ENCODE measurements at regions not wholly inside any gene's neighbourhood (a gene's known extent, or its start where the extent isn't known, plus 50 kb on each side); places are given as distances from the start of the nearest gene placed in this dataset.

DNA sequence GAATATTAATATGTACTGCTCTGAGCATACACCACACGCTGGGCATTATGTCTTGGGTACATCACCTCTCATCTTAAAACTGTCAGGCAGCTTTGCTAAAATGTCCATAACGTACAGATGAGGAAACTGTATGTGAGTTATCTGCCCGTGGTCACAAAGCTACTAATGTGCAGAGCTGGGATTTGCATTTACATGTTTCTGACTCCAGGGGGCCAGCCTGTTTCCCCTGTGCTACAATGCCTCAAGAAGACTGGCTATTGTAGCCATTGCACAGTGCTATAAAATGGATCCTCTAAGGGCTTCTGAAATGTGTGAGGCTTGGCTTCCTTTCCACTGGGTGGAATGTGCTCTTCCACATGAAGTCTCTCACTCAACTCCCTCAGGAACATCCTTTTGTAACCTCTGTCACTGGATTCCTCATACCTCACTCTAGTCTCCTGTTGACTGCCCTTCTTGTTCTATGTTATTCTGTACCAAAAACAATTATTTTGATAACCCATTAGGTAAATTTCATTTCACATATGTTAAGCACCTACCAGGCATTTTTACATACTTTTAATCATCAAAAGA, 95.6 kb upstream of the HTR2A start:
- H3K27ac ChIP-seq (ENCODE audit: insufficient read depth, low read depth, low read length), result no peak overlapping the region
- no TSS peak for BruUV-seq (replicated peaks)
- CTCF ChIA-PET, result no interaction called here
- dilution Hi-C loops (cut with MboI; ENCODE audit: extremely low pct_ligation_motif_present, low sequenced_read_pairs) (no loop called here), intact Hi-C loops (cut with micrococcal nuclease) (no loop called here)
- H3K4me3 ChIP-seq (replicated peaks in 1 of 3; ENCODE audit: insufficient read depth in 1 of 3, low read depth in 1 of 3, low read length in 3 of 3), result no peak overlapping the region
- POLR2A ChIA-PET, result no interaction called here
- H3K9me3 ChIP-seq (replicated peaks; ENCODE audit: control insufficient read depth, insufficient read depth, low read length), result peaks cover 6% of the 10 kb centered on the region
- H4K20me1 ChIP-seq (replicated peaks; ENCODE audit: control insufficient read depth, extremely low read depth, insufficient read depth, low read length), result no peaks in the 10 kb centered on the region
- TF ChIP-seq JUN (IDR thresholded peaks at IDR 0.05; ENCODE audit: borderline replicate concordance, insufficient read depth, insufficient read length, low read depth) (no peak), POLR2AphosphoS5 (IDR thresholded peaks at IDR 0.05; ENCODE audit: insufficient read depth, low read depth, low read length) (no peak), POLR2A (IDR thresholded peaks at IDR 0.05; ENCODE audit: low read depth, low read length) (no peak), GATA2 (IDR thresholded peaks at IDR 0.05; ENCODE audit: insufficient read depth, insufficient read length, low read depth, low read length) (no peak), FOS (IDR thresholded peaks at IDR 0.05; ENCODE audit: borderline replicate concordance, insufficient read depth, low read length) (no peak), EZH2 (IDR thresholded peaks at IDR 0.05; ENCODE audit: borderline replicate concordance, low read depth, low read length, severe bottlenecking) (no peak), MYC (IDR thresholded peaks at IDR 0.05; ENCODE audit: low read depth, low read length) (no peak)
- TF ChIP-seq, protein P1, sequence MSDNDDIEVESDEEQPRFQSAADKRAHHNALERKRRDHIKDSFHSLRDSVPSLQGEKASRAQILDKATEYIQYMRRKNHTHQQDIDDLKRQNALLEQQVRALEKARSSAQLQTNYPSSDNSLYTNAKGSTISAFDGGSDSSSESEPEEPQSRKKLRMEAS (IDR thresholded peaks at IDR 0.05; ENCODE audit: insufficient read depth, insufficient read length), result no peak
- TF ChIP-seq, protein P2, sequence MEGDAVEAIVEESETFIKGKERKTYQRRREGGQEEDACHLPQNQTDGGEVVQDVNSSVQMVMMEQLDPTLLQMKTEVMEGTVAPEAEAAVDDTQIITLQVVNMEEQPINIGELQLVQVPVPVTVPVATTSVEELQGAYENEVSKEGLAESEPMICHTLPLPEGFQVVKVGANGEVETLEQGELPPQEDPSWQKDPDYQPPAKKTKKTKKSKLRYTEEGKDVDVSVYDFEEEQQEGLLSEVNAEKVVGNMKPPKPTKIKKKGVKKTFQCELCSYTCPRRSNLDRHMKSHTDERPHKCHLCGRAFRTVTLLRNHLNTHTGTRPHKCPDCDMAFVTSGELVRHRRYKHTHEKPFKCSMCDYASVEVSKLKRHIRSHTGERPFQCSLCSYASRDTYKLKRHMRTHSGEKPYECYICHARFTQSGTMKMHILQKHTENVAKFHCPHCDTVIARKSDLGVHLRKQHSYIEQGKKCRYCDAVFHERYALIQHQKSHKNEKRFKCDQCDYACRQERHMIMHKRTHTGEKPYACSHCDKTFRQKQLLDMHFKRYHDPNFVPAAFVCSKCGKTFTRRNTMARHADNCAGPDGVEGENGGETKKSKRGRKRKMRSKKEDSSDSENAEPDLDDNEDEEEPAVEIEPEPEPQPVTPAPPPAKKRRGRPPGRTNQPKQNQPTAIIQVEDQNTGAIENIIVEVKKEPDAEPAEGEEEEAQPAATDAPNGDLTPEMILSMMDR (IDR thresholded peaks at IDR 0.05; ENCODE audit: extremely low read depth in 1 of 2, insufficient read depth in 1 of 2, low read depth in 1 of 2, low read length in 2 of 2), result no peak
- no peaks in the 10 kb centered on the region for H3K9me1 ChIP-seq (replicated peaks; ENCODE audit: control insufficient read depth, extremely low read depth, insufficient read depth, low read length)
- no peak overlapping the region for H3K4me2 ChIP-seq (ENCODE audit: insufficient read depth, low read length)
- H2AFZ ChIP-seq (ENCODE audit: low read depth, low read length), result no peak overlapping the region
- no peaks in the 10 kb centered on the region for H3K27me3 ChIP-seq (ENCODE audit: control insufficient read depth in 2 of 2, insufficient read depth in 2 of 2, low read length in 2 of 2)
- no peak overlapping the region for H3K9ac ChIP-seq (replicated peaks; ENCODE audit: extremely low read depth, insufficient read depth, low read length)
- no peak for DNase-seq (ENCODE audit: low read depth, low spot score)
- no peaks in the 10 kb centered on the region for H3K4me1 ChIP-seq (ENCODE audit: control insufficient read depth, extremely low read depth, insufficient read depth, low read length)
- no peaks in the 10 kb centered on the region for H3K36me3 ChIP-seq (ENCODE audit: control insufficient read depth in 2 of 2, extremely low read depth in 1 of 2, insufficient read depth in 2 of 2, low read length in 2 of 2)
- no peak for FAIRE-seq
- no peaks in the 10 kb centered on the region for H3K79me2 ChIP-seq (ENCODE audit: control insufficient read depth, insufficient read depth, low read length)
